ENCODE measurements at regions not wholly inside any gene's neighbourhood (a gene's known extent, or its start where the extent isn't known, plus 50 kb on each side); places are given as distances from the start of the nearest gene placed in this dataset.

- DNase-seq, result peak in 1 of 2 donors; percentile 53
- Histone ChIP-seq H3K9me3 (ENCODE audit: insufficient read depth, low read depth, low read length) (no peaks in the 10 kb centered on the region), H3K4me1 (ENCODE audit: control insufficient read depth in 1 of 2, insufficient read depth in 2 of 2, low read length in 2 of 2) (no peaks in the 10 kb centered on the region), H3K4me3 (ENCODE audit: low read depth, low read length) (no peak overlapping the region), H4K91ac (ENCODE audit: low read depth, low read length) (no peak overlapping the region), H3K27ac (ENCODE audit: low read depth, low read length) (no peak overlapping the region), H2BK120ac (ENCODE audit: insufficient read depth, low read length, poor library complexity) (no peak overlapping the region), H3K79me1 (ENCODE audit: low read length) (no peaks in the 10 kb centered on the region), H3K23ac (ENCODE audit: low read length) (no peak overlapping the region), H3K4me2 (ENCODE audit: low read length) (no peak overlapping the region), H3K9ac (ENCODE audit: low read length) (no peak overlapping the region), H4K8ac (ENCODE audit: low read depth, low read length) (no peak overlapping the region), H2BK12ac (ENCODE audit: low read length) (no peak overlapping the region), H3K36me3 (ENCODE audit: control insufficient read depth in 1 of 2, insufficient read depth in 2 of 2, low read length in 2 of 2) (no peaks in the 10 kb centered on the region), H3K79me2 (ENCODE audit: control insufficient read depth, insufficient read depth, low read length, poor library complexity) (no peaks in the 10 kb centered on the region), H3K18ac (ENCODE audit: low read length) (no peak overlapping the region), H2AK5ac (ENCODE audit: low read length) (no peak overlapping the region), H2AFZ (ENCODE audit: insufficient read depth, low read length, poor library complexity) (no peak overlapping the region), H3K4ac (ENCODE audit: low read depth, low read length) (no peak overlapping the region), H4K12ac (ENCODE audit: low read depth, low read length) (no peak overlapping the region), H2BK5ac (ENCODE audit: low read depth, low read length, poor library complexity) (no peak overlapping the region), H3K14ac (ENCODE audit: low read length) (no peak overlapping the region), H3K27me3 (ENCODE audit: insufficient read depth, low read length) (no peaks in the 10 kb centered on the region)
Observed at GRCh38 chr3:177994976-177995375, 541.3 kb upstream of the KCNMB2 start.

GRCh38 chr3:177995381-177996085 lies 540.7 kb upstream of the KCNMB2 start:
- Histone ChIP-seq H2AK5ac (ENCODE audit: low read length) (no peak overlapping the region), H4K12ac (ENCODE audit: low read depth, low read length) (no peak overlapping the region), H4K91ac (ENCODE audit: low read depth, low read length) (no peak overlapping the region), H2BK5ac (ENCODE audit: low read depth, low read length, poor library complexity) (no peak overlapping the region), H3K27ac (ENCODE audit: low read depth, low read length) (no peak overlapping the region), H3K18ac (ENCODE audit: low read length) (no peak overlapping the region), H3K36me3 (ENCODE audit: control insufficient read depth in 1 of 2, insufficient read depth in 2 of 2, low read length in 2 of 2) (no peaks in the 10 kb centered on the region), H3K4me2 (ENCODE audit: low read length) (no peak overlapping the region), H3K23ac (ENCODE audit: low read length) (no peak overlapping the region), H3K4me3 (ENCODE audit: low read depth, low read length) (no peak overlapping the region), H3K9me3 (ENCODE audit: insufficient read depth, low read depth, low read length) (no peaks in the 10 kb centered on the region), H3K27me3 (ENCODE audit: insufficient read depth, low read length) (no peaks in the 10 kb centered on the region), H2BK12ac (ENCODE audit: low read length) (no peak overlapping the region), H3K4me1 (ENCODE audit: control insufficient read depth in 1 of 2, insufficient read depth in 2 of 2, low read length in 2 of 2) (no peaks in the 10 kb centered on the region), H3K4ac (ENCODE audit: low read depth, low read length) (no peak overlapping the region), H3K9ac (ENCODE audit: low read length) (no peak overlapping the region), H2BK120ac (ENCODE audit: insufficient read depth, low read length, poor library complexity) (no peak overlapping the region), H4K8ac (ENCODE audit: low read depth, low read length) (no peak overlapping the region), H2AFZ (ENCODE audit: insufficient read depth, low read length, poor library complexity) (no peak overlapping the region), H3K79me2 (ENCODE audit: control insufficient read depth, insufficient read depth, low read length, poor library complexity) (no peaks in the 10 kb centered on the region), H3K79me1 (ENCODE audit: low read length) (no peaks in the 10 kb centered on the region), H3K14ac (ENCODE audit: low read length) (no peak overlapping the region)
- no peak for DNase-seq
- WGBS (ENCODE audit: extremely low coverage, insufficient coverage, insufficient read length), result no CpG with 5 or more reads among the region's 1 CpG

GRCh38 chr3:178001670-178002101 lies 534.5 kb upstream of the KCNMB2 start:
- H2BK12ac ChIP-seq (ENCODE audit: low read length), result no peak overlapping the region
- H4K91ac ChIP-seq (ENCODE audit: low read depth, low read length), result no peak overlapping the region
- no peak overlapping the region for H3K4me3 ChIP-seq (ENCODE audit: low read depth, low read length)
- no peak overlapping the region for H4K12ac ChIP-seq (ENCODE audit: low read depth, low read length)
- H2BK120ac ChIP-seq (ENCODE audit: insufficient read depth, low read length, poor library complexity), result no peak overlapping the region
- H2BK5ac ChIP-seq (ENCODE audit: low read depth, low read length, poor library complexity), result no peak overlapping the region
- no peak overlapping the region for H2AK5ac ChIP-seq (ENCODE audit: low read length)
- H3K14ac ChIP-seq (ENCODE audit: low read length), result no peak overlapping the region
- no peak overlapping the region for H2AFZ ChIP-seq (ENCODE audit: insufficient read depth, low read length, poor library complexity)
- no peaks in the 10 kb centered on the region for H3K36me3 ChIP-seq (ENCODE audit: control insufficient read depth in 1 of 2, insufficient read depth in 2 of 2, low read length in 2 of 2)
- no peaks in the 10 kb centered on the region for H3K79me1 ChIP-seq (ENCODE audit: low read length)
- H3K4me2 ChIP-seq (ENCODE audit: low read length), result no peak overlapping the region
- H3K4ac ChIP-seq (ENCODE audit: low read depth, low read length), result no peak overlapping the region
- no peaks in the 10 kb centered on the region for H3K4me1 ChIP-seq (ENCODE audit: control insufficient read depth in 1 of 2, insufficient read depth in 2 of 2, low read length in 2 of 2)
- H3K79me2 ChIP-seq (ENCODE audit: control insufficient read depth, insufficient read depth, low read length, poor library complexity), result no peaks in the 10 kb centered on the region
- no peak overlapping the region for H4K8ac ChIP-seq (ENCODE audit: low read depth, low read length)
- no peak for DNase-seq
- H3K9ac ChIP-seq (ENCODE audit: low read length), result no peak overlapping the region
- no CpG with 5 or more reads among the region's 1 CpG for WGBS (ENCODE audit: extremely low coverage, insufficient coverage, insufficient read length)
- H3K9me3 ChIP-seq (ENCODE audit: insufficient read depth, low read depth, low read length), result no peaks in the 10 kb centered on the region
- no peak overlapping the region for H3K27ac ChIP-seq (ENCODE audit: low read depth, low read length)
- H3K18ac ChIP-seq (ENCODE audit: low read length), result no peak overlapping the region
- H3K27me3 ChIP-seq (ENCODE audit: insufficient read depth, low read length), result no peaks in the 10 kb centered on the region
- no peak overlapping the region for H3K23ac ChIP-seq (ENCODE audit: low read length)

GRCh38 chr3:178002113-178002512 lies 534.1 kb upstream of the KCNMB2 start:
- Histone ChIP-seq H2BK120ac (ENCODE audit: insufficient read depth, low read length, poor library complexity) (no peak overlapping the region), H2BK12ac (ENCODE audit: low read length) (no peak overlapping the region), H3K4ac (ENCODE audit: low read depth, low read length) (no peak overlapping the region), H4K91ac (ENCODE audit: low read depth, low read length) (no peak overlapping the region), H2BK5ac (ENCODE audit: low read depth, low read length, poor library complexity) (no peak overlapping the region), H3K23ac (ENCODE audit: low read length) (no peak overlapping the region), H3K9ac (ENCODE audit: low read length) (no peak overlapping the region), H2AK5ac (ENCODE audit: low read length) (no peak overlapping the region), H3K79me2 (ENCODE audit: control insufficient read depth, insufficient read depth, low read length, poor library complexity) (no peaks in the 10 kb centered on the region), H3K79me1 (ENCODE audit: low read length) (no peaks in the 10 kb centered on the region), H3K18ac (ENCODE audit: low read length) (no peak overlapping the region), H4K8ac (ENCODE audit: low read depth, low read length) (no peak overlapping the region), H4K12ac (ENCODE audit: low read depth, low read length) (no peak overlapping the region), H3K4me1 (ENCODE audit: control insufficient read depth in 1 of 2, insufficient read depth in 2 of 2, low read length in 2 of 2) (no peaks in the 10 kb centered on the region), H2AFZ (ENCODE audit: insufficient read depth, low read length, poor library complexity) (no peak overlapping the region), H3K14ac (ENCODE audit: low read length) (no peak overlapping the region), H3K27me3 (ENCODE audit: insufficient read depth, low read length) (no peaks in the 10 kb centered on the region), H3K4me3 (ENCODE audit: low read depth, low read length) (no peak overlapping the region), H3K9me3 (ENCODE audit: insufficient read depth, low read depth, low read length) (no peaks in the 10 kb centered on the region), H3K4me2 (ENCODE audit: low read length) (no peak overlapping the region), H3K36me3 (ENCODE audit: control insufficient read depth in 1 of 2, insufficient read depth in 2 of 2, low read length in 2 of 2) (no peaks in the 10 kb centered on the region), H3K27ac (ENCODE audit: low read depth, low read length) (no peak overlapping the region)
- DNase-seq, result no peak

Data from trophoblast cell (in vitro differentiated cells and primary cell).